Activated CD4-positive, alpha-beta memory T cell treated with anti-CD3 and anti-CD28 coated beads, Interleukin-2, amount 10 ng/mL, durations not matched to agents 7 days and 5 days (primary cell): ENCODE measurements at regions not wholly inside any gene's neighbourhood (a gene's known extent, or its start where the extent isn't known, plus 50 kb on each side); places are given as distances from the start of the nearest gene placed in this dataset.

Source experiments
- CTCF ChIA-PET: fragments of 350-600 bp; sonication (Branson Sonifier 250); formaldehyde crosslinking; loops from one replicate; lab custom pipeline; 2021; ENCODE audit warnings: antibody characterized with exemption, inconsistent platforms; lab: Charles Lee
- POLR2A ChIA-PET: fragments of 350-600 bp; sonication (Branson Sonifier 250); formaldehyde crosslinking; loops from one replicate; lab custom pipeline; 2021; ENCODE audit warnings: antibody characterized with exemption; lab: Charles Lee
- DNase-seq: peaks from one replicate; pipeline ENCODE4 v3.0.0-alpha.2; 2020
- H3K27ac Mint-ChIP-seq: one replicate; pipeline ENCODE4 v1.8.0; 2021; ENCODE audit warnings: mild to moderate bottlenecking, mixed read lengths
- H3K27me3 Mint-ChIP-seq: one replicate; pipeline ENCODE4 v1.8.0; 2021; ENCODE audit warnings: mixed read lengths
- H3K36me3 Mint-ChIP-seq: one replicate; pipeline ENCODE4 v1.8.0; 2021; ENCODE audit warnings: low read depth, mixed read lengths
- H3K4me1 Mint-ChIP-seq: one replicate; pipeline ENCODE4 v1.8.0; 2021; ENCODE audit warnings: mixed read lengths
- H3K4me3 Mint-ChIP-seq: one replicate; pipeline ENCODE4 v1.8.0; 2021; ENCODE audit warnings: mild to moderate bottlenecking, mixed read lengths
- H3K9me3 Mint-ChIP-seq: one replicate; pipeline ENCODE4 v1.8.0; 2021; ENCODE audit warnings: mixed read lengths

- Mint-ChIP-seq H3K27me3 (no peaks in the 10 kb centered on the region), H3K4me3 (no peak overlapping the region), H3K27ac (no peak overlapping the region), H3K9me3 (no peaks in the 10 kb centered on the region), H3K36me3 (no peaks in the 10 kb centered on the region), H3K4me1 (no peaks in the 10 kb centered on the region)
- no peak for DNase-seq
- CTCF ChIA-PET = no interaction called here
- POLR2A ChIA-PET = no interaction called here
Observed at GRCh38 chrX:38746102-38746501, 55.2 kb upstream of the MID1IP1 start.

- ChIA-PET POLR2A (no interaction called here), CTCF (interaction anchor here (0.7 kb wide), 1 partner anchor 90 kb away, joined by 3 read pairs; no protein-coding TSS in a partner anchor)
- Mint-ChIP-seq H3K9me3 (no peaks in the 10 kb centered on the region), H3K4me1 (no peaks in the 10 kb centered on the region), H3K36me3 (no peaks in the 10 kb centered on the region), H3K27ac (no peak overlapping the region), H3K27me3 (no peaks in the 10 kb centered on the region), H3K4me3 (no peak overlapping the region)
- no peak for DNase-seq
Observed at GRCh38 chrX:38750551-38750950, 50.7 kb upstream of the MID1IP1 start.
